MM.1S (cell line): ENCODE measurements at regions not wholly inside any gene's neighbourhood (a gene's known extent, or its start where the extent isn't known, plus 50 kb on each side); places are given as distances from the start of the nearest gene placed in this dataset.

ENCODE experiments used
- DNase-seq: peaks from one replicate; pipeline ENCODE4 v3.0.0-alpha.2; 2015
- H2AFZ ChIP-seq: fragments of 300-600 bp; sonication (generic); 2 replicates; pipeline ENCODE4 v1.6.0; 2016; ENCODE audit warnings: antibody characterized with exemption, low read length
- H3F3A ChIP-seq: fragments of 300-600 bp; sonication (generic); 2 replicates; pipeline ENCODE4 v1.6.1; 2016; ENCODE audit warnings: mild to moderate bottlenecking, antibody characterized with exemption, low read length, moderate library complexity, mixed read lengths; ENCODE audit not compliant: insufficient read depth
- H3K27ac ChIP-seq: fragments of 300-600 bp; sonication (generic); 2 replicates; pipeline ENCODE4 v1.5.1; 2016; ENCODE audit warnings: mild to moderate bottlenecking, low read length
- H3K27me3 ChIP-seq: fragments of 300-600 bp; sonication (generic); replicated peaks from 2 replicates; pipeline ENCODE4 v1.6.0; 2016; ENCODE audit warnings: low read length; ENCODE audit not compliant: insufficient read depth
- H3K36me3 ChIP-seq: fragments of 300-600 bp; sonication (generic); replicated peaks from 2 replicates; pipeline ENCODE4 v1.6.1; 2016; ENCODE audit warnings: mild to moderate bottlenecking, low read length, mixed read lengths; ENCODE audit not compliant: insufficient read depth
- H3K4me1 ChIP-seq: fragments of 300-600 bp; sonication (generic); 2 replicates; pipeline ENCODE4 v1.6.1; 2016; ENCODE audit warnings: low read length, mixed read lengths
- H3K4me2 ChIP-seq: fragments of 300-600 bp; sonication (generic); 2 replicates; pipeline ENCODE4 v1.6.0; 2016; ENCODE audit warnings: low read depth, low read length
- H3K4me3 ChIP-seq: fragments of 300-600 bp; sonication (generic); 2 replicates; pipeline ENCODE4 v1.5.1; 2016; ENCODE audit warnings: low read length, mixed read lengths
- H3K79me2 ChIP-seq: fragments of 300-600 bp; sonication (generic); 2 replicates; pipeline ENCODE4 v1.6.1; 2016; ENCODE audit warnings: mixed run types, low read length, mixed read lengths
- H3K9ac ChIP-seq: fragments of 300-600 bp; sonication (generic); 2 replicates; pipeline ENCODE4 v1.6.1; 2016; ENCODE audit warnings: low read length, mixed read lengths
- H3K9me2 ChIP-seq: fragments of 300-600 bp; sonication (generic); replicated peaks from 2 replicates; pipeline ENCODE4 v1.6.1; 2016; ENCODE audit warnings: mild to moderate bottlenecking, low read length, mixed read lengths; ENCODE audit not compliant: insufficient read depth
- H3K9me3 ChIP-seq: fragments of 300-600 bp; sonication (generic); replicated peaks from 2 replicates; pipeline ENCODE4 v1.6.1; 2016; ENCODE audit warnings: mild to moderate bottlenecking, low read length, mixed read lengths; ENCODE audit not compliant: insufficient read depth
- H4K20me1 ChIP-seq: fragments of 300-600 bp; sonication (generic); 2 replicates; pipeline ENCODE4 v1.6.1; 2016; ENCODE audit warnings: mild to moderate bottlenecking, low read length, moderate library complexity, mixed read lengths; ENCODE audit not compliant: insufficient read depth
- EZH2 ChIP-seq: fragments of 300-600 bp; sonication (generic); optimal IDR thresholded peaks from 2 replicates; pipeline ENCODE3; 2017; ENCODE audit warnings: low read depth, mild to moderate bottlenecking, antibody characterized with exemption, low read length, mixed read lengths
- EZH2phosphoT487 ChIP-seq: fragments of 300-600 bp; sonication (generic); IDR thresholded peaks from 2 replicates; pipeline ENCODE4 v1.6.1; 2018; ENCODE audit warnings: antibody characterized with exemption, low read length
- TF ChIP-seq, protein P1 (sequence below): fragments of 300-600 bp; sonication (generic); IDR thresholded peaks from 2 replicates; pipeline ENCODE4 v1.5.1; 2016; ENCODE audit warnings: antibody characterized with exemption, low read length, mixed read lengths

DNA sequence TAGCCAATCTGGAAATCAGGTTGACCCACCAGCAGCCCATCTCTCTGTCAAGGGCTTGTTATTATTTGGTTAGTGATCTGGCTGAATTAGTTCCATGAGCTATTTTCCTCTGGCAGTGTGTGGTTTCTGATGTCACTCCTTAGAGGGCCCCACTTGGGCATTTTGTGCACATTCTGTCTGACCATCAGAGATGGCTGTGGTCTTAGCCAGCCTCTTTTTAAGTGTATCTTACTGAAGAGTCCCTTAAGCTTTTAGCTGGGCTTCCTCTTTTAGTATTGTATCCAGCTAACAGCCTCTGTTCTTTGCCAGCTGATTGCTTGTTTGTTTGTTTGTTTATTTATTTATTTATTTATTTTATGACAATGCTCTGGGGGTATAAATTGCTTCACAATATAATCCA, 951.1 kb upstream of the CNTNAP5 start:
- Histone ChIP-seq H3K4me2 (no peak overlapping the region), H3K27me3 (no peaks in the 10 kb centered on the region), H3K9me2 (no peaks in the 10 kb centered on the region), H2AFZ (no peak overlapping the region), H3K4me1 (no peaks in the 10 kb centered on the region), H3K79me2 (no peaks in the 10 kb centered on the region), H4K20me1 (no peaks in the 10 kb centered on the region), H3K9me3 (no peaks in the 10 kb centered on the region), H3K9ac (no peak overlapping the region), H3K36me3 (no peaks in the 10 kb centered on the region), H3K4me3 (no peak overlapping the region), H3K27ac (no peak overlapping the region), H3F3A (no peaks in the 10 kb centered on the region)
- DNase-seq: no peak
- no peak for TF ChIP-seq EZH2
- TF ChIP-seq, protein P1, sequence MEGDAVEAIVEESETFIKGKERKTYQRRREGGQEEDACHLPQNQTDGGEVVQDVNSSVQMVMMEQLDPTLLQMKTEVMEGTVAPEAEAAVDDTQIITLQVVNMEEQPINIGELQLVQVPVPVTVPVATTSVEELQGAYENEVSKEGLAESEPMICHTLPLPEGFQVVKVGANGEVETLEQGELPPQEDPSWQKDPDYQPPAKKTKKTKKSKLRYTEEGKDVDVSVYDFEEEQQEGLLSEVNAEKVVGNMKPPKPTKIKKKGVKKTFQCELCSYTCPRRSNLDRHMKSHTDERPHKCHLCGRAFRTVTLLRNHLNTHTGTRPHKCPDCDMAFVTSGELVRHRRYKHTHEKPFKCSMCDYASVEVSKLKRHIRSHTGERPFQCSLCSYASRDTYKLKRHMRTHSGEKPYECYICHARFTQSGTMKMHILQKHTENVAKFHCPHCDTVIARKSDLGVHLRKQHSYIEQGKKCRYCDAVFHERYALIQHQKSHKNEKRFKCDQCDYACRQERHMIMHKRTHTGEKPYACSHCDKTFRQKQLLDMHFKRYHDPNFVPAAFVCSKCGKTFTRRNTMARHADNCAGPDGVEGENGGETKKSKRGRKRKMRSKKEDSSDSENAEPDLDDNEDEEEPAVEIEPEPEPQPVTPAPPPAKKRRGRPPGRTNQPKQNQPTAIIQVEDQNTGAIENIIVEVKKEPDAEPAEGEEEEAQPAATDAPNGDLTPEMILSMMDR: no peak
- TF ChIP-seq EZH2phosphoT487: no peak

DNA sequence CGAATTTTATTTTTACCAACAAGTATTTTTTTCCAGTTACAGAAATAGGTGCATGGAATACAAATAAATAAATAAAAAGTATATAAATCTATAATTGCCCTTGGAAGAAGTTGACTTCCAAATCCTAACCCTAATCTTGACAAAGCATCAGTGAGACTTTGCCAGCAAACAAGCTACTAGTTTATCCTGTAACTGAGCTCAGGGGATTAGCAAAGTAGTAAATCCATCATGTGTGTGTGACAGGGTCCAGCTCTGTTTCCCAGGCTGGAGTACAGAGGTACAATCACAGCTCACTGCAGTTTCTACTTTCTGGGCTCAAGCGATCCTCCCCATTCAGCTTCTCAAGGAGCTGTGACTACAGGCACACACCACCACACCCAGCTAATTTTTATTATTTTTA, 948.0 kb upstream of the CNTNAP5 start:
- no peaks in the 10 kb centered on the region for H3K27me3 ChIP-seq
- DNase-seq: no peak
- no peak overlapping the region for H3K4me3 ChIP-seq
- no peaks in the 10 kb centered on the region for H4K20me1 ChIP-seq
- no peaks in the 10 kb centered on the region for H3K79me2 ChIP-seq
- H3F3A ChIP-seq: no peaks in the 10 kb centered on the region
- H3K4me2 ChIP-seq: no peak overlapping the region
- no peak overlapping the region for H3K27ac ChIP-seq
- no peak overlapping the region for H2AFZ ChIP-seq
- H3K9me3 ChIP-seq: no peaks in the 10 kb centered on the region
- no peaks in the 10 kb centered on the region for H3K4me1 ChIP-seq
- TF ChIP-seq, protein P1: no peak
- TF ChIP-seq EZH2: no peak
- no peak for TF ChIP-seq EZH2phosphoT487
- no peak overlapping the region for H3K9ac ChIP-seq
- H3K9me2 ChIP-seq: no peaks in the 10 kb centered on the region
- no peaks in the 10 kb centered on the region for H3K36me3 ChIP-seq

DNA sequence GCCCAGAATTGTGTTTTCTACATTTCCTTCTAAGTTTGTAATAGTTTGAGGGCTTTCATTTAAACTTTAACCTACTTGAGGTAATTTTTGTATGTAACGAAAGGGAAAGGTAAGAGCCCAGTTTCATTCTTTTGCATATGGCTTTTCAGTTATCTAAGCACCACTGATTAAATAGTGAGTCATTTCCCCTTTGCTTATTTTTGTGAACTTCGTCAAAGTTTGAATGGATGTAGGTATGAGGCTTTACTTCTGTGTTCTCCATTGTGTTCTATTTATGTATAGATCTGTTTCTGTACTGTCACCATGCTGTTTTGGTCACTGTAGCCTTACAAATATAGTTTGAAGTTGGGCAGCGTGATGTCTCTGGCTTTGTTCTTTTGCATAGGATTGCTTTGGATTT, 944.8 kb upstream of the CNTNAP5 start:
- Histone ChIP-seq H3K27ac (no peak overlapping the region; the same call in 1 of the 2 replicates), H4K20me1 (no peaks in the 10 kb centered on the region), H3K9me3 (no peaks in the 10 kb centered on the region), H3K9me2 (no peaks in the 10 kb centered on the region; the same call in 1 of the 2 replicates), H3F3A (no peaks in the 10 kb centered on the region), H3K4me2 (peak overlapping the region; percentile 8; the same call in 1 of the 2 replicates), H3K4me3 (no peak overlapping the region), H3K27me3 (no peaks in the 10 kb centered on the region), H3K79me2 (no peaks in the 10 kb centered on the region), H3K9ac (no peak overlapping the region), H3K4me1 (no peaks in the 10 kb centered on the region), H2AFZ (no peak overlapping the region), H3K36me3 (no peaks in the 10 kb centered on the region)
- TF ChIP-seq, protein P1: no peak
- no peak for TF ChIP-seq EZH2phosphoT487
- TF ChIP-seq EZH2: no peak
- peak; percentile 53 for DNase-seq
